Kidney (tissue), 13 donors: ENCODE measurements at regions not wholly inside any gene's neighbourhood (a gene's known extent, or its start where the extent isn't known, plus 50 kb on each side); places are given as distances from the start of the nearest gene placed in this dataset.

Experiments
- DNase-seq, 5 donors: peaks; one replicate each; pipeline ENCODE4 v3.0.0-alpha.2; 2013 to 2020
- FAIRE-seq: peaks from 2 replicates; lab custom pipeline; 2012; peaks lifted over from hg19 to GRCh38; lab: Jason Lieb, UNC
- H3K27ac ChIP-seq, 2 donors: one replicate each; pipeline ENCODE4 v1.7.0; 2013; ENCODE audit warnings: low read depth in 2 of 2, low read length in 2 of 2, inconsistent platforms in 1 of 2
- H3K27me3 ChIP-seq: one replicate; pipeline ENCODE4 v1.7.1; 2013; ENCODE audit warnings: low read length, inconsistent platforms; ENCODE audit not compliant: control insufficient read depth, insufficient read depth
- H3K36me3 ChIP-seq, 3 donors: one replicate each; pipeline versions ENCODE4 v1.7.0 to v1.7.1; 2013; ENCODE audit warnings: low read length in 3 of 3, control low read depth in 1 of 3, inconsistent platforms in 1 of 3; ENCODE audit not compliant: insufficient read depth in 3 of 3, control insufficient read depth in 2 of 3
- H3K4me1 ChIP-seq, 3 donors: one replicate each; pipeline versions ENCODE4 v1.7.0 to v1.7.1; 2013; ENCODE audit warnings: low read length in 3 of 3, inconsistent platforms in 1 of 3, low read depth in 1 of 3; ENCODE audit not compliant: control insufficient read depth in 2 of 3, insufficient read depth in 2 of 3
- H3K4me3 ChIP-seq, 3 donors: one replicate each; pipeline versions ENCODE4 v1.7.0 to v1.8.1; 2013; ENCODE audit warnings: low read length in 3 of 3, control low read depth in 1 of 3, inconsistent platforms in 1 of 3
- H3K9ac ChIP-seq, 3 donors: one replicate each; pipeline versions ENCODE4 v1.7.0 to v1.7.1; 2013; ENCODE audit warnings: low read length in 3 of 3, control low read depth in 1 of 3, inconsistent platforms in 1 of 3
- H3K9me3 ChIP-seq, 3 donors: one replicate each; pipeline versions ENCODE4 v1.7.0 to v1.7.1; 2013; ENCODE audit warnings: low read length in 3 of 3, control low read depth in 1 of 3, inconsistent platforms in 1 of 3; ENCODE audit not compliant: control insufficient read depth in 2 of 3, insufficient read depth in 1 of 3
- CTCF ChIP-seq: IDR thresholded peaks from 3 replicates; pipeline ENCODE4 v1.5.1; 2012; ENCODE audit warnings: mild to moderate bottlenecking, moderate library complexity, borderline replicate concordance; ENCODE audit not compliant: insufficient read depth; ENCODE audit errors: extremely low read depth
- intact Hi-C: fragments of 100-400 bp; cut with DNase I; formaldehyde crosslinking; loops from one replicate; pipeline ENCODE4 v1.11.1; 2022
- donor health status: control.
- donor health status: control.
- donor health status: control.
- donor health status: control.
- donor health status: control.
- donor health status: DM: yes; HTN: yes; CAD: no.
- donor health status: Normal renal cell carcinoma (clear cell type).

GRCh38 chr7:131900785-131901287 lies 344.4 kb upstream of the PODXL start:
- Histone ChIP-seq H3K4me3 (no peak overlapping the region), H3K36me3 (no peaks in the 10 kb centered on the region), H3K27ac (no peak overlapping the region), H3K27me3 (no peaks in the 10 kb centered on the region), H3K9me3 (no peaks in the 10 kb centered on the region), H3K4me1 (no peaks in the 10 kb centered on the region), H3K9ac (no peak overlapping the region)
- intact Hi-C loops = no loop called here
- DNase-seq (no peak), FAIRE-seq (no peak)
- no peak for TF ChIP-seq CTCF

GRCh38 chr7:131899271-131900030 lies 343.0 kb upstream of the PODXL start:
- DNase-seq (no peak), FAIRE-seq (no peak)
- Histone ChIP-seq H3K9me3 (no peaks in the 10 kb centered on the region), H3K9ac (no peak overlapping the region), H3K4me1 (no peaks in the 10 kb centered on the region), H3K36me3 (no peaks in the 10 kb centered on the region), H3K27ac (no peak overlapping the region), H3K27me3 (no peaks in the 10 kb centered on the region), H3K4me3 (no peak overlapping the region)
- TF ChIP-seq CTCF = no peak
- intact Hi-C loops = no loop called here

GRCh38 chr7:131898418-131898817 lies 342.0 kb upstream of the PODXL start:
- Histone ChIP-seq H3K4me1 (no peaks in the 10 kb centered on the region), H3K9me3 (no peaks in the 10 kb centered on the region), H3K4me3 (no peak overlapping the region), H3K36me3 (no peaks in the 10 kb centered on the region), H3K9ac (no peak overlapping the region), H3K27me3 (no peaks in the 10 kb centered on the region), H3K27ac (no peak overlapping the region)
- DNase-seq (no peak), FAIRE-seq (no peak)
- no peak for TF ChIP-seq CTCF
- intact Hi-C loops = no loop called here
